Nephron progenitor cell (in vitro differentiated cells): ENCODE measurements at regions not wholly inside any gene's neighbourhood (a gene's known extent, or its start where the extent isn't known, plus 50 kb on each side); places are given as distances from the start of the nearest gene placed in this dataset.

Experiments used
- DNase-seq: peaks from one replicate; pipeline ENCODE4 v3.0.0; 2021
- H3K27ac Mint-ChIP-seq: 2 replicates; pipeline ENCODE4 v1.8.0; 2021; ENCODE audit warnings: mild to moderate bottlenecking, moderate library complexity, mixed read lengths
- H3K27me3 Mint-ChIP-seq: 2 replicates; pipeline ENCODE4 v1.8.0; 2021; ENCODE audit warnings: mild to moderate bottlenecking, low read depth, mixed read lengths; ENCODE audit not compliant: poor library complexity
- H3K36me3 Mint-ChIP-seq: 2 replicates; pipeline ENCODE4 v1.8.0; 2021; ENCODE audit warnings: low read depth, mixed read lengths
- H3K4me1 Mint-ChIP-seq: 2 replicates; pipeline ENCODE4 v1.8.0; 2021; ENCODE audit warnings: mixed read lengths
- H3K4me3 Mint-ChIP-seq: 2 replicates; pipeline ENCODE4 v1.8.0; 2021; ENCODE audit warnings: mild to moderate bottlenecking, moderate library complexity, mixed read lengths
- H3K9me3 Mint-ChIP-seq: 2 replicates; pipeline ENCODE4 v1.8.0; 2021; ENCODE audit warnings: mild to moderate bottlenecking, moderate library complexity, mixed read lengths
- TF ChIP-seq, protein P1 (sequence below): fragments of 200-600 bp; sonication (generic); IDR thresholded peaks from 2 replicates; pipeline ENCODE4 v1.5.0; 2021; ENCODE audit warnings: antibody characterized with exemption

GRCh38 chr17:71482625-71483024, 638.2 kb upstream of the SOX9 start:
- Mint-ChIP-seq H3K36me3 (no peaks in the 10 kb centered on the region), H3K27me3 (peaks cover 8% of the 10 kb centered on the region), H3K4me3 (no peak overlapping the region), H3K4me1 (peaks cover 15% of the 10 kb centered on the region), H3K9me3 (no peaks in the 10 kb centered on the region), H3K27ac (no peak overlapping the region)
- no peak for DNase-seq
- TF ChIP-seq, protein P1, sequence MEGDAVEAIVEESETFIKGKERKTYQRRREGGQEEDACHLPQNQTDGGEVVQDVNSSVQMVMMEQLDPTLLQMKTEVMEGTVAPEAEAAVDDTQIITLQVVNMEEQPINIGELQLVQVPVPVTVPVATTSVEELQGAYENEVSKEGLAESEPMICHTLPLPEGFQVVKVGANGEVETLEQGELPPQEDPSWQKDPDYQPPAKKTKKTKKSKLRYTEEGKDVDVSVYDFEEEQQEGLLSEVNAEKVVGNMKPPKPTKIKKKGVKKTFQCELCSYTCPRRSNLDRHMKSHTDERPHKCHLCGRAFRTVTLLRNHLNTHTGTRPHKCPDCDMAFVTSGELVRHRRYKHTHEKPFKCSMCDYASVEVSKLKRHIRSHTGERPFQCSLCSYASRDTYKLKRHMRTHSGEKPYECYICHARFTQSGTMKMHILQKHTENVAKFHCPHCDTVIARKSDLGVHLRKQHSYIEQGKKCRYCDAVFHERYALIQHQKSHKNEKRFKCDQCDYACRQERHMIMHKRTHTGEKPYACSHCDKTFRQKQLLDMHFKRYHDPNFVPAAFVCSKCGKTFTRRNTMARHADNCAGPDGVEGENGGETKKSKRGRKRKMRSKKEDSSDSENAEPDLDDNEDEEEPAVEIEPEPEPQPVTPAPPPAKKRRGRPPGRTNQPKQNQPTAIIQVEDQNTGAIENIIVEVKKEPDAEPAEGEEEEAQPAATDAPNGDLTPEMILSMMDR, result no peak

GRCh38 chr17:71484546-71484945, 636.3 kb upstream of the SOX9 start:
- Mint-ChIP-seq H3K4me3 (no peak overlapping the region), H3K27ac (no peak overlapping the region), H3K9me3 (no peaks in the 10 kb centered on the region), H3K4me1 (peaks cover 11% of the 10 kb centered on the region), H3K36me3 (no peaks in the 10 kb centered on the region), H3K27me3 (peaks cover 3% of the 10 kb centered on the region)
- DNase-seq, result no peak
- TF ChIP-seq, protein P1, result no peak

DNA sequence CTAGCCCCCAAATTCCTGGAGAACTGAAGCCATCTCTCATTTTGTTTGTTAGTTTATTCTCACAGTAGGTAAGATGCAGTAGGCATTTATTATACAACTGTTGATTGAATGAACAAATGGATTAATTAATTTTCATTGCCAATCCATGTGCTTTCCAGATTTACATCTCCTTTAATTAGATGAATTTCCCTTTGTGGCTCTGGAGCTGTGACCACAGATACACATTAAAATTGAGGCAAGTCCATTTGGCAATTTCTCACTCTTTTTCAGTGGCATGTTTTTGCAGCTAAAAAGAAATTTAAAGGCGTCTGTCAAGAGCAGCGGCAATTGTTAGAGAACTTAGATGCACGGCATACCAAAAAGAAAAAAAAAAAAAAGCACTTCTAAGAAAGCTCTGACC, 635.4 kb upstream of the SOX9 start:
- TF ChIP-seq, protein P1, result no peak
- Mint-ChIP-seq H3K27me3 (peaks cover 3% of the 10 kb centered on the region), H3K27ac (no peak overlapping the region), H3K36me3 (no peaks in the 10 kb centered on the region), H3K4me1 (peaks cover 11% of the 10 kb centered on the region), H3K9me3 (no peaks in the 10 kb centered on the region), H3K4me3 (no peak overlapping the region)
- no peak for DNase-seq

- no peak for DNase-seq
- Mint-ChIP-seq H3K36me3 (no peaks in the 10 kb centered on the region), H3K4me1 (peaks cover 11% of the 10 kb centered on the region), H3K4me3 (no peak overlapping the region), H3K9me3 (no peaks in the 10 kb centered on the region), H3K27ac (no peak overlapping the region), H3K27me3 (peaks cover 3% of the 10 kb centered on the region)
- TF ChIP-seq, protein P1, result no peak
Measured at GRCh38 chr17:71486261-71486660, 634.6 kb upstream of the SOX9 start.

- Mint-ChIP-seq H3K27ac (no peak overlapping the region), H3K36me3 (no peaks in the 10 kb centered on the region), H3K4me1 (peaks cover 11% of the 10 kb centered on the region), H3K27me3 (peaks cover 3% of the 10 kb centered on the region), H3K4me3 (no peak overlapping the region), H3K9me3 (no peaks in the 10 kb centered on the region)
- TF ChIP-seq, protein P1, result no peak
- DNase-seq, result no peak
Measured at GRCh38 chr17:71488851-71489250, 632.0 kb upstream of the SOX9 start.

- Mint-ChIP-seq H3K4me3 (no peak overlapping the region), H3K27me3 (no peaks in the 10 kb centered on the region), H3K27ac (no peak overlapping the region), H3K36me3 (no peaks in the 10 kb centered on the region), H3K4me1 (peaks cover 7% of the 10 kb centered on the region), H3K9me3 (no peaks in the 10 kb centered on the region)
- TF ChIP-seq, protein P1, result no peak
- DNase-seq, result no peak
Measured at GRCh38 chr17:71494062-71494855, 626.6 kb upstream of the SOX9 start.
